Transverse colon (tissue), 4 donors: ENCODE measurements at regions not wholly inside any gene's neighbourhood (a gene's known extent, or its start where the extent isn't known, plus 50 kb on each side); places are given as distances from the start of the nearest gene placed in this dataset.

Experiments used
- DNase-seq: peaks from one replicate; pipeline ENCODE4 v3.0.0-alpha.2; 2019
- H3K27ac ChIP-seq, 4 donors: fragments of 200-600 bp; sonication (generic); 2 replicates each; pipeline ENCODE4 v1.5.1; 2016 to 2018; ENCODE audit warnings: inconsistent platforms in 4 of 4
- H3K27me3 ChIP-seq: fragments of 200-600 bp; sonication (generic); 2 replicates; pipeline ENCODE4 v1.5.1; 2017; ENCODE audit warnings: inconsistent platforms
- H3K36me3 ChIP-seq, 4 donors: fragments of 200-600 bp; sonication (generic); 2 replicates each; pipeline ENCODE4 v1.5.1; 2017 to 2019; ENCODE audit warnings: inconsistent platforms in 4 of 4
- H3K4me1 ChIP-seq, 4 donors: fragments of 200-600 bp; sonication (generic); 2 replicates each; pipeline ENCODE4 v1.5.1; 2017 to 2020; ENCODE audit warnings: inconsistent platforms in 4 of 4
- H3K4me3 ChIP-seq, 4 donors: fragments of 200-600 bp; sonication (generic); 1 replicate in 1 of 4; 2 replicates in 3 of 4; pipeline versions ENCODE4 v1.5.1 to v1.6.1; 2017 to 2019; ENCODE audit warnings: inconsistent platforms in 4 of 4
- H3K9me3 ChIP-seq, 2 donors: fragments of 200-600 bp; sonication (generic); 2 replicates each; pipeline ENCODE4 v1.5.1; 2017 to 2019; ENCODE audit warnings: inconsistent platforms in 2 of 2
- EP300 ChIP-seq: sonication (generic); formaldehyde crosslinking; IDR thresholded peaks from one replicate; pipeline ENCODE4 v1.6.1; 2017; ENCODE audit warnings: antibody characterized with exemption, low read depth
- POLR2A ChIP-seq: fragments of 450-650 bp; IDR thresholded peaks from one replicate; pipeline ENCODE4 v1.6.1; 2016; ENCODE audit warnings: antibody characterized with exemption, mild to moderate bottlenecking, moderate library complexity
- POLR2AphosphoS5 ChIP-seq, 3 donors: sonication (generic); formaldehyde crosslinking; IDR thresholded peaks; one replicate each; pipeline ENCODE4 v1.6.1; 2016; ENCODE audit warnings: antibody characterized with exemption in 3 of 3
- WGBS, 2 donors: methylation state at CpG; one replicate each; pipeline ENCODE4 v1.1.5; 2018; ENCODE audit warnings: low coverage in 1 of 2; 5-methylcytosine and 5-hydroxymethylcytosine counted together
- in situ Hi-C, 4 donors: fragments of 200-750 bp; cut with MboI; loops; one replicate each; pipeline versions ENCODE4 v1.15.0 to v1.15.1; 2017; ENCODE audit warnings: low sequenced_read_pairs in 3 of 4, low pct_ligation_motif_present in 1 of 4, low pct_unique_long_range_greater_than_20kb in 1 of 4
- intact Hi-C: fragments of 100-400 bp; cut with DNase I; formaldehyde crosslinking; loops from one replicate; pipeline ENCODE4 v1.15.1; 2023; ENCODE audit warnings: low total_unique reads
- TF ChIP-seq, protein P1 (sequence below), 5 experiments: fragments of 200-600 bp in 3 of 5; fragments of 450-650 bp in 2 of 5; sonication (generic) in 3 of 5; IDR thresholded peaks; 1 replicate in 2 of 5; 2 replicates in 3 of 5; pipeline ENCODE4 v1.5.1; 2016 to 2017; ENCODE audit warnings: antibody characterized with exemption in 5 of 5, inconsistent platforms in 3 of 5, mild to moderate bottlenecking in 2 of 5, moderate library complexity in 1 of 5

DNA sequence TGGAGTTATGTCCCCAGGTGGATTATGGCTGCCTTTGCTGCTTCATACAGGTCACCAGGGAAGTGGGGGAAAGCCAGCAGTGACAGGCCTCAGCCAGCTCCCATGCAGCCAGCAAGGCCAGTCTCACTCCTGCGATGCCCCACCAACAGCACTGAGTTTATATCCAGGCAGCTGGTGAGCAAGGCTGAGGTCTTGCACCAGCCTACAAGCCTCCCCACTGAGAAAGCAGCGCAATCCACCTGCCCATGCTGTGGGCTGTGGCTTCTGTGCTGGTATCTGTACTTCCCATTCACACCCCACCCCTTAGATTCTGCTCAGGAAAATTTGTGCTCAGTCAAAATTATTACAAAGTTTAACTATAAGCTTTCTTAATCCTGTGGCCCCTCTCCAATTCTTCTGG is 153.5 kb downstream of the HHIP start:
- TF ChIP-seq, protein P1, sequence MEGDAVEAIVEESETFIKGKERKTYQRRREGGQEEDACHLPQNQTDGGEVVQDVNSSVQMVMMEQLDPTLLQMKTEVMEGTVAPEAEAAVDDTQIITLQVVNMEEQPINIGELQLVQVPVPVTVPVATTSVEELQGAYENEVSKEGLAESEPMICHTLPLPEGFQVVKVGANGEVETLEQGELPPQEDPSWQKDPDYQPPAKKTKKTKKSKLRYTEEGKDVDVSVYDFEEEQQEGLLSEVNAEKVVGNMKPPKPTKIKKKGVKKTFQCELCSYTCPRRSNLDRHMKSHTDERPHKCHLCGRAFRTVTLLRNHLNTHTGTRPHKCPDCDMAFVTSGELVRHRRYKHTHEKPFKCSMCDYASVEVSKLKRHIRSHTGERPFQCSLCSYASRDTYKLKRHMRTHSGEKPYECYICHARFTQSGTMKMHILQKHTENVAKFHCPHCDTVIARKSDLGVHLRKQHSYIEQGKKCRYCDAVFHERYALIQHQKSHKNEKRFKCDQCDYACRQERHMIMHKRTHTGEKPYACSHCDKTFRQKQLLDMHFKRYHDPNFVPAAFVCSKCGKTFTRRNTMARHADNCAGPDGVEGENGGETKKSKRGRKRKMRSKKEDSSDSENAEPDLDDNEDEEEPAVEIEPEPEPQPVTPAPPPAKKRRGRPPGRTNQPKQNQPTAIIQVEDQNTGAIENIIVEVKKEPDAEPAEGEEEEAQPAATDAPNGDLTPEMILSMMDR (IDR thresholded peaks at IDR 0.05), result no peak
- TF ChIP-seq POLR2A, result no peak
- no peak for TF ChIP-seq POLR2AphosphoS5 (IDR thresholded peaks at IDR 0.05)
- TF ChIP-seq EP300, result no peak
- no peaks in the 10 kb centered on the region for H3K27me3 ChIP-seq
- intact Hi-C loops, result no loop called here
- in situ Hi-C loops, result no loop called here
- H3K4me3 ChIP-seq, result no peak overlapping the region
- WGBS, 2 donors, result 94% methylated on average over 2 of the region's 2 CpGs; no CpG with 5 or more reads in 1 of the 2 donors
- H3K9me3 ChIP-seq, result no peaks in the 10 kb centered on the region
- no peaks in the 10 kb centered on the region for H3K36me3 ChIP-seq
- no peak overlapping the region for H3K27ac ChIP-seq
- no peaks in the 10 kb centered on the region for H3K4me1 ChIP-seq
- no peak for DNase-seq

DNA sequence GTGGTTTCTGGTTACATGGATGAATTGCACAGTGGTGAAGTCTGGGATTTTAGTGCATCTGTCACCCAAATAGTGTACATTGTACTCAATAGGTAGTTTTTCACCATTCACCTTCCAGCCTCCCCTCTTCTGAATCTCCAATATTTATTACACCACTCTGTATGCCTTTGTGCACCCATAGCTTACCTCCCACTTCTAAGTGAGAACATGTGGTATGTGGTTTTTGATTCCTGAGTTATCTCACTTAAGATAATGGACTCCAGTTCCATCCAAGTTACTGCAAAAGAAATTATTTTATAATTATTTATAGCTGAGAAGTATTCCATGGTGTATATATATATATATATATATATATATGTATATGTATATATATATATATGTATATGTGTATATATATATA is 155.8 kb downstream of the HHIP start:
- no peak for TF ChIP-seq POLR2A
- TF ChIP-seq, protein P1 (IDR thresholded peaks at IDR 0.05), result no peak
- no peak for TF ChIP-seq EP300
- TF ChIP-seq POLR2AphosphoS5 (IDR thresholded peaks at IDR 0.05), result no peak
- Histone ChIP-seq H3K27me3 (no peaks in the 10 kb centered on the region), H3K9me3 (no peaks in the 10 kb centered on the region), H3K4me3 (no peak overlapping the region), H3K27ac (no peak overlapping the region), H3K4me1 (no peaks in the 10 kb centered on the region), H3K36me3 (no peaks in the 10 kb centered on the region)
- intact Hi-C loops (no loop called here), in situ Hi-C loops (no loop called here)
- no peak for DNase-seq

DNA sequence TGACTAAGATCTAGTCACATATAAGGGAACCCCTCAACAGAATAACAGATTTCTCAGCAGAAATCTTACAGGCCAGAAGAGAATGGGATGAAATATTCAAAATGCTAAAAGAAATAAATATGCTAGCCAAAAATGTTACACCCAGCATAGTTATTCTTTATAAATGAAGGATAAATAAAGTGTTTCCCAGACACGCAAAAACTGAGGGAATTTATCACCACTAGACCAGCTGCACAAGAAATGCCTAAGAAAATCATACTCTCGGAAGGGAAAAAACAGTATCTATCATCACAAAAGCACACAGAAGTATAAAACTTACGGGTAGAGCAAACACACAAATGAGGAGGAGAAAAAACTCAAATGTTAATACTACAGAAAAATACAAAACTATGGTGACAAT is 162.1 kb downstream of the HHIP start:
- WGBS, 2 donors, result 89 to 92% methylated on average over 3 of the region's 3 CpGs
- no peaks in the 10 kb centered on the region for H3K4me1 ChIP-seq
- no peak overlapping the region for H3K27ac ChIP-seq
- H3K4me3 ChIP-seq, result no peak overlapping the region
- in situ Hi-C loops (no loop called here), intact Hi-C loops (no loop called here)
- TF ChIP-seq POLR2AphosphoS5 (IDR thresholded peaks at IDR 0.05), result no peak
- TF ChIP-seq POLR2A, result no peak
- TF ChIP-seq, protein P1 (IDR thresholded peaks at IDR 0.05), result no peak
- no peak for TF ChIP-seq EP300
- H3K36me3 ChIP-seq, result no peaks in the 10 kb centered on the region
- no peaks in the 10 kb centered on the region for H3K27me3 ChIP-seq
- DNase-seq, result no peak
- H3K9me3 ChIP-seq, result peaks cover 14 to 15% of the 10 kb centered on the region in 2 donors

DNA sequence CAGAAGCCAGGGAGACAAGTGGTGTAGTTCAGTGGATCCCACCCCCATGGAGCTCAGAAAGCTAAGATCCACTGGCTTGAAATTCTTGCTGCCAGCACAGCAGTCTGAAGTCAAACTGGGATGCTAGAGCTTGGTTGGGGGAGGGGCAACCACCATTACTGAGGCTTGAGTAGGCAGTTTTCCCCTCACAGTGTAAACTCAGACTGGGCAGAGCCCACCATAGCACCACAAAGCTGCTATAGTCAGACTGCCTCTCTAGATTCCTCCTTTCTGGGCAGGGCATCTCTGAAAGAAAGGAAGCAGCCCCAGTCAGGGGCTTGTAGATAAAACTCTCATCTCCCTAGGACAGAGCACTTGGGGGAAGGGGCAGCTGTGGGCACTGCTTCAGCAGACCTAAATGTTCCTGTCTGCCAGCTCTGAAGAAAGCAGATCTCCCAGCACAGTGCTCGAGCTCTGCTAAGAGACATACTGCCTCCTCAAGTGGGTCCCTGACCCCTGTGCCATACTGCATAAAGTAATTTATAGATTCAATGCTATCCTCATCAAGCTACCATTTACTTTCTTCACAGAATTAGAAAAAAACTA is 163.2 kb downstream of the HHIP start:
- WGBS, 2 donors, result 47% methylated on average over 1 of the region's 1 CpG; no CpG with 5 or more reads in 1 of the 2 donors
- Histone ChIP-seq H3K4me3 (no peak overlapping the region), H3K27me3 (no peaks in the 10 kb centered on the region), H3K36me3 (no peaks in the 10 kb centered on the region), H3K27ac (no peak overlapping the region), H3K4me1 (no peaks in the 10 kb centered on the region), H3K9me3 (peaks cover 14 to 15% of the 10 kb centered on the region in 2 donors)
- TF ChIP-seq POLR2A (no peak), EP300 (no peak), POLR2AphosphoS5 (IDR thresholded peaks at IDR 0.05) (no peak)
- TF ChIP-seq, protein P1 (IDR thresholded peaks at IDR 0.05), result no peak
- intact Hi-C loops (no loop called here), in situ Hi-C loops (no loop called here)
- no peak for DNase-seq
